AG09309 (cell line): ENCODE measurements at regions not wholly inside any gene's neighbourhood (a gene's known extent, or its start where the extent isn't known, plus 50 kb on each side); places are given as distances from the start of the nearest gene placed in this dataset.

ENCODE experiments used
- DNase-seq: peaks from one replicate; pipeline ENCODE4 v3.0.0-alpha.2; 2010; ENCODE audit warnings: low read depth
- H3K4me3 ChIP-seq: 2 replicates; pipeline ENCODE4 v1.5.1; 2011; ENCODE audit warnings: mild to moderate bottlenecking, low read depth, low read length, moderate library complexity; ENCODE audit not compliant: control insufficient read depth
- TF ChIP-seq, protein P1 (sequence below): IDR thresholded peaks from 2 replicates; pipeline ENCODE4 v1.5.1; 2011; ENCODE audit warnings: mild to moderate bottlenecking, low read depth, low read length, inconsistent platforms; ENCODE audit not compliant: insufficient read depth, control insufficient read depth; ENCODE audit errors: missing control alignments

DNA sequence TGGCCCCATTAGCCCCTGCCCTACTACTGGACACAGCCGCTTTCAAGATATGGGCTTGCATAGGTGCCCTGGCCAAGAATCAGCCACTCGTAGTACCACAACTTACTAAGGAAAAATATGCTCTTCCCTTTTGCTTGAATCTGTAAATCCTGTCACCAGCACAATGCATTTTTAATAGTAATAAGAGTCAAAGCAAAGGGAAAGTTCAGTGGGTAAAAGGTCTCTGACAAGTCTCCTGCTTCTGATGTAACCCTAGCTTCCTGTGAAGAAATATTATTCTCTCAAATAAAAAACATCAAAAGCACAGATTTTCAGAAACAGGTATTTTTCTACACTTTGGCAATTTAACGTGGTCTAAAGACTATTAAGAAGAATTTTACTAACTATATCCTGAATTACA is 373.8 kb downstream of the GJA1 start:
- no peak for DNase-seq
- TF ChIP-seq, protein P1, sequence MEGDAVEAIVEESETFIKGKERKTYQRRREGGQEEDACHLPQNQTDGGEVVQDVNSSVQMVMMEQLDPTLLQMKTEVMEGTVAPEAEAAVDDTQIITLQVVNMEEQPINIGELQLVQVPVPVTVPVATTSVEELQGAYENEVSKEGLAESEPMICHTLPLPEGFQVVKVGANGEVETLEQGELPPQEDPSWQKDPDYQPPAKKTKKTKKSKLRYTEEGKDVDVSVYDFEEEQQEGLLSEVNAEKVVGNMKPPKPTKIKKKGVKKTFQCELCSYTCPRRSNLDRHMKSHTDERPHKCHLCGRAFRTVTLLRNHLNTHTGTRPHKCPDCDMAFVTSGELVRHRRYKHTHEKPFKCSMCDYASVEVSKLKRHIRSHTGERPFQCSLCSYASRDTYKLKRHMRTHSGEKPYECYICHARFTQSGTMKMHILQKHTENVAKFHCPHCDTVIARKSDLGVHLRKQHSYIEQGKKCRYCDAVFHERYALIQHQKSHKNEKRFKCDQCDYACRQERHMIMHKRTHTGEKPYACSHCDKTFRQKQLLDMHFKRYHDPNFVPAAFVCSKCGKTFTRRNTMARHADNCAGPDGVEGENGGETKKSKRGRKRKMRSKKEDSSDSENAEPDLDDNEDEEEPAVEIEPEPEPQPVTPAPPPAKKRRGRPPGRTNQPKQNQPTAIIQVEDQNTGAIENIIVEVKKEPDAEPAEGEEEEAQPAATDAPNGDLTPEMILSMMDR: no peak
- no peak overlapping the region for H3K4me3 ChIP-seq

DNA sequence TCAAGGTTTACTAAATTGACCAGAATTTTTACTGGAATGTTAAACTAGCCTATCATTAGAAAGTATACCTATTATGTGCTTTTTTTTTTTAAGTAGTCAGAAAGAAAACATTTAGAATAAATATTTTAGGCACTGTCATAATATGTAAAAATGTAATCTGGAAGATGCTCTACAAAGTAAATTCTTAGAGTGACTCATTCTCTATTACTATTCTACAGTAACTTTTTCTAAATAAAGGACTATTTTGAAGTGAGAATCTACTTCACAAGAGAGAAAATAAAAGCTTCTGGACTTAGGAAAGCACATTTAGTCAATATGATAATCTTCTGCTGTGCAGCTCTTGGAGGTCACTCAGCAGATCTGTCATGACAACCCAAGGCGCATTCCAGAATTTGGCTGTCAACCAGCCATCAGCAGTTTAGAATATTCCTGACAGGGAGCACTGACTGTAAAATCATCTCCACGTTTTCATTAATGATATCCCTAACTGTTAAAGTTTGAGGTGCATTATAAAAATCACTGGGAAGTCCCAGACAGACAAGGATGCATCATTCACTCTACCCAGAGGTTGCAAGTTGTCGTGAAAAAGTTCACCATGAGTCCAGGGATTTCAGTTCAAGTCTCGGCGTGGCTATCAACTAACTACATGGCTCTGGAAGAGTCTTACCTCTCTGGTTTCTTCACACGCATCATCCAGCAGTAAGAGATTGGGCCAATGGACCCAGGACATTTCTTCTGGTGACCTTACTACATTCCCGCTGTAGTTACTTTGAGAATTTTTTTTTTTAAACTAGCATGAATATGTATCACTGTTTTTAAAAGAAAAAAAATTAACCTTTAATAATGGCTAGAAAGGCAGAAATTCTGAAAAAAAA is 374.9 kb downstream of the GJA1 start:
- TF ChIP-seq, protein P1: no peak
- no peak for DNase-seq
- no peak overlapping the region for H3K4me3 ChIP-seq

DNA sequence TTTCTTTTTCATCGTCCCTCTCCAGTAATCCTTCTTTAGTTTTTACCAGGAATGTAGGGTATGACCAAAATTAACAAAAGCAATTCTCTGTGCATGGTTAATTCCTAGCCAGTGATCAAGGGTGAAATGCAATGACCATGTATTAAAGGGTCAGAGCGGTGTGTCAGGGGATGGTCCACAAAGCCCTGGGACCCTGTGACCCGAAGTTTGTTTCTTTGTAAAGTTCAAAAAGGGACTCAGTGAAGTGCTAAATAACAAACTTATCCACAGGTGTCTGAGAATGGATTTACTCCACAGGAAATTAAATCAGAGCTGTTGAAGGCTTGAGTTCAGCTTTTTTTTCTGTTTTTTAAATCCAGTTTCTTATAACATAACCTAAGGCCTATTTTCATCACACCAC is 375.7 kb downstream of the GJA1 start:
- no peak for DNase-seq
- TF ChIP-seq, protein P1: no peak

DNA sequence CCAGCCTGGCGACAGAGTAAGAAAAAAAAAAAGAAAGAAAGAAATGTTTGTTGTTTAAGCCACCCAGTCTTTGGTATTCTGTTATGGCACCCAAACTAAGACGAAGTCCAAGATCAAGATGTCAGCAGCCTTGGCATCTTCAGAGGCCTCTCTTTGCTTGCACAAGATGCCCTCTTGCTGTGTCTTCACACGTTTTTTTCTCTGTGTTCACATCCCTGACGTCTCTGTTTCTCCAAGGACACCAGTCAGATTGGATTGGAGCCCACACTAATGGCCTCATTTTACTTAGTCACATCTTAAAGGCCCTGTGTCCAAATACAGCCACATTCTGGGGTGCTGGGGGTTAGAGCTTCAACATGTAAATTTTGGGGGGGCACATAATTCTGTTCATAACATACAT is 380.9 kb downstream of the GJA1 start:
- no peak for DNase-seq
- TF ChIP-seq, protein P1: no peak

More for the DNA sequence above, 375.7 kb downstream of the GJA1 start:
- no peak overlapping the region for H3K4me3 ChIP-seq

DNA sequence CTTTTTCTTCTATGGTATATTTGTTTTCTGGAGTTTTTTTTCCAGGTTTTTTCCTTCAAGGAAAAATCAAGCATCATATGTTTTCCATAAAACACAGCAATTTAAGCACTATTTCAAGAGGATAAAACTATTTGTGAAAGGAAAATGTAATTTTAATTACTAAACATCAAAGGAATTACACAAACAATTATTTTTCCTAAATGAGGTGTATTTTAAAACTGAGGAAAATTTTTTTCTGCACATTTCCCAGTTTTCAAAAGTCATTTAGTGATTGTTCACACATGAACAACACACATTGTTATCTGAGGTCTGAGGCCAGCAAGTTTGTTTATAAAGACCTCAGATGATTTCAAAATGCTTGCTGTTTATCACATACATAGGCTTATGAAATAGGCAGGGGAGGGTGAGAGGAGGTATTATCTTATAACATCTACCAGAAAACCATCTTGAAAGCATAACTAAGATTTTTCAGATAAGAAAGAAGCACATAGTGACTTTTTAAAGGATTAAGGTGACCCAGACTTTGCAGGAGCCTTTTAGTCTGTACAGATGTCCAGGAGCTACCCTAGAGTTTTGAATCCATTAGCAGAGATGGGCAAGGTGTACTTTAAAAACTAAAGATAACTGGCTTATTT is 381.6 kb downstream of the GJA1 start:
- no peak overlapping the region for H3K4me3 ChIP-seq
- DNase-seq: no peak
- TF ChIP-seq, protein P1: no peak

More for the DNA sequence above, 380.9 kb downstream of the GJA1 start:
- H3K4me3 ChIP-seq: no peak overlapping the region

DNA sequence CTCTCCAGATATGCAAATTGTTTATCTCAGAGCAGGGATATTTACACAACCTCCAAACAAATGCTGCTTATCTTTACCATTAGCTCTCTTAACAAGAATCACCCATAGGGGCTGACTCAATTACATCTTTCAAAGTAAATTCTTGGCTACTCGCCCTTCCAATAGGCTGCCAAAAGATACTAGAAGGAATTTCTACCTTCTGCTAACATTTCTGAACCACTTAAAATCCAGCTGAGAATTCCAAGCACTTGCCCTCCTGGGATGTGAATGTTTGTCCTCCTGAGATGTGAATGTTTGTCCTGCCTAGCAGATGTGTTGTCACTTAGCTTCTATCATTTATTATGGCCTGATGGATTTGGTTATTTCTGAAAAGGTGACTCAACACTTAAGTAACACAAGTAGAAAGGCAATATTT is 388.0 kb downstream of the GJA1 start:
- no peak for DNase-seq
- H3K4me3 ChIP-seq: no peak overlapping the region
- TF ChIP-seq, protein P1: no peak
